T-helper 2 cell treated with Interferon-gamma antibody and Interleukin-4, amounts not matched to agents 5 μg/mL and 100 μg/mL, for 36 hours (primary cell): ENCODE measurements at regions not wholly inside any gene's neighbourhood (a gene's known extent, or its start where the extent isn't known, plus 50 kb on each side); places are given as distances from the start of the nearest gene placed in this dataset.
A peak's percentile ranks its signal among the peaks of the same experiment; 100 is the strongest.

Experiments used
- DNase-seq: peaks from one replicate; pipeline ENCODE4 v3.0.0; 2021; ENCODE audit warnings: low spot score
- H3K27ac Mint-ChIP-seq: one replicate; pipeline ENCODE4 v1.8.0; 2021; ENCODE audit warnings: mild to moderate bottlenecking, mixed read lengths
- H3K27me3 Mint-ChIP-seq: one replicate; pipeline ENCODE4 v1.8.0; 2021; ENCODE audit warnings: low read depth, mixed read lengths
- H3K36me3 Mint-ChIP-seq: one replicate; pipeline ENCODE4 v1.8.0; 2021; ENCODE audit warnings: low read depth, mixed read lengths
- H3K4me1 Mint-ChIP-seq: one replicate; pipeline ENCODE4 v1.8.0; 2021; ENCODE audit warnings: low read depth, mixed read lengths
- H3K4me3 Mint-ChIP-seq: one replicate; pipeline ENCODE4 v1.8.0; 2022; ENCODE audit warnings: mild to moderate bottlenecking, moderate library complexity, mixed read lengths
- H3K9me3 Mint-ChIP-seq: one replicate; pipeline ENCODE4 v1.8.0; 2021; ENCODE audit warnings: mixed read lengths

DNA sequence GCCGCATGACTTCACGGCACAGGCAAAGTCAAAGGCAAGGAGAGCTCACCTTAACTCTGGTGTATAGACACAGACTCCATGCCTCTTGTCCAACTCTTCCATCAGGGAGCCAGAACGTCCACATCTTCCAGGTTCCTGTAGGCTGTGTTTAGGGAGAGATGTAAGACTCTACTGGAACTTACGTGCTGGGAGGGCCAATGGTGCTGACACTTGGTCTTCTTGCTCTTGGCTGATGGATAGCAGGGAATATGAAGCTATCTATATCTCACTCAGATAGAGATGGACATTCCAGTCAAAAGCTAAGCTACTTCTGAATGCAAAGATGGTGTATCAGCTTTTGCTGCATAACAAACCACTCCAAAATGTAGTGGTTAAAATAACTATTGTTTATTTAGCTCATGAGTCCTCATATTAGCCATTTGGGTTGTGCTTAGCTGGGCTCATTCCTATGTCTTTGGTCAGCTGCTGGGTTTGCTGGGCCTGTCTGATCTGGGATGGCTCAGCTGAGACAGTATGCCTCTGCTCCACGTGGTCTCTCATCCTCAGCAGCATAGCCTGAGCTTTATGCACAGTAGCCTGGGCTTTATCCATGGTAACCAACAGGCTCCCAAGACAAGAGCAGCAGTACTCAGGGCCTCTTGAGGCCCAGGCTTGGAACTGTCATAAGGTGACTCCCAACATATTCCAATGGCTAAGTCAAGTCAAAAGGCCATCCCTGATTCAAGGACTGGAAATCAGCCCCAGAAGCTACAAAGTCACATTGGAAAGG is 111.6 kb downstream of the SNX5 start:
- no peak for DNase-seq
- H3K27ac Mint-ChIP-seq: peak overlapping the region; percentile 36
- H3K36me3 Mint-ChIP-seq: no peaks in the 10 kb centered on the region
- peak overlapping the region; percentile 24 for H3K4me3 Mint-ChIP-seq
- H3K27me3 Mint-ChIP-seq: peaks cover 9% of the 10 kb centered on the region
- no peaks in the 10 kb centered on the region for H3K9me3 Mint-ChIP-seq
- peaks cover 48% of the 10 kb centered on the region for H3K4me1 Mint-ChIP-seq

DNA sequence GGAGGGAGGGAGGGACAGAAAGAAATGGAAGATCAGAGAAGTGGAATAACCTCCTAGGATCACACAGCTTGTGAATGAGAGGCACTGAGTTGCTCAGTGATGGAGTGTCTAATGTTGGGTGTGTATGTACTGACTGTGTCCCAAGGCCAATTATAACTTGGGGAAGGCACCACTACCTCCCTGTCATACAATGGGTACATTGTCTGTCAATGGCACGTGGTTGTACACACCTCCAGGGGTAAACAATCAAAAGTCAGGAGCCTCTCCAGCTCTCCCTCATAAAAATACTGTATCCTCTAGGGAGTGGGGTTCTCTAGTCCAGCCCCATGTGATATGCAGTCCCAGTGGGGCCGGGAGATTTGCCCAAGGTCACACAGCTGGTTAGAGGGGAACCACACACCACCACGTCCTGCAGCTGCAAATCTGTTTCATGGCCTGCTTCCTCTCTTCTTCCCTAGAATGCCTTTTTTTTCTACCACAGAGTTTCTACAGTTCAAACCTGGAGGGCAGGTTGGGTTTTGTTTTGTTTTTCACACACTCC is 112.5 kb downstream of the SNX5 start:
- peak overlapping the region; percentile 58 for H3K27ac Mint-ChIP-seq
- no peak for DNase-seq
- peaks cover 48% of the 10 kb centered on the region for H3K4me1 Mint-ChIP-seq
- peak overlapping the region; percentile 35 for H3K4me3 Mint-ChIP-seq
- H3K36me3 Mint-ChIP-seq: no peaks in the 10 kb centered on the region
- H3K27me3 Mint-ChIP-seq: peaks cover 7% of the 10 kb centered on the region
- no peaks in the 10 kb centered on the region for H3K9me3 Mint-ChIP-seq

DNA sequence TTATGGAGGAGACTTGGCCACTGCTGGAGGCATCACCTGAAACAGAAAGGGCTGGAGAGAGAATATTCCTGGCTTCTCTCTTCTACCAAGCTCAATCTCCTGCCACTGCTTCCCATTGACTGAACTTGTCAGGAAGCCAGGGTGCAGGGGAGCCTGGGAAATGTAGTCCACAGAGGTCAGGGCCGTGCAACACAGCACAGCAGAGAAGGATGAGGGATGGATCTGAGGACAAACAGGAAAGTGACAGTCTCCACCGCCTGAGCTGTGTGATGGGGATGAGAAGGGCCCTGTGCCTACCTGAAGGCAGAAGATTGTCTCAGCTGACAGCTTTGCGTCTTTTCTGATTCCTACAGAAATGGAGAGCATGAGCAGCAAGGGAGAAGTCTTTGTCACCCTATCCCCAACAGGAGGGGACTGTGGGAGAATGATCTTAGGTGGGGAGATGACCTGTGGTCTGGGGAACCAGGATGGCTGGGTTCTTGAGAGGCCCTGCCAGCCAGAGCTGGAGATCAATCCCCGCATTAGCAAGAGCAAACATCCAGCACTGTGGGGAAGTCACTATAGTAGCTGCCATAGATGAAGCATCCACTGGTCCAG is 114.2 kb downstream of the SNX5 start:
- Mint-ChIP-seq H3K36me3 (no peaks in the 10 kb centered on the region), H3K27me3 (peaks cover 3% of the 10 kb centered on the region), H3K9me3 (no peaks in the 10 kb centered on the region), H3K4me3 (no peak overlapping the region), H3K27ac (peak overlapping the region; percentile 5), H3K4me1 (peaks cover 38% of the 10 kb centered on the region)
- no peak for DNase-seq

DNA sequence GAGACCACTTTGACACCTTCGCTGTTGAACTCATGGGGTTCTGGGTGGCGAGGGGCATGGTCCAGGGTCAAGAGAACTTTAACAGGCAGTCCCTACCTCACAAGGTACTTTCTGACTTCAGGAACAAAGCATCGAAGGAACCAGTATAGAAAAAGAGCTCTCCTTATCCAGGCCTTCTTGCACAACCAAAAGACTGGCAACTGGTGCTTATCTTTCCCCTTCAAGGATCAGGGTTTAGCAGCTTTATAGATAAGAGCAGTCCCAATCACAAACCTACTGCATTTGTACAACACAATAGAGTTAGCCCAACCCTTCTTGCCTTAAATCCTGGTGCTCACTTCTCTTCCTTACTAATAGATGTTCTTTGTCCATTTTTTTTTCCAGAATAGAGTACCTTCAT is 116.3 kb downstream of the SNX5 start:
- H3K4me3 Mint-ChIP-seq: no peak overlapping the region
- H3K9me3 Mint-ChIP-seq: no peaks in the 10 kb centered on the region
- peaks cover 3% of the 10 kb centered on the region for H3K27me3 Mint-ChIP-seq
- H3K27ac Mint-ChIP-seq: no peak overlapping the region
- H3K4me1 Mint-ChIP-seq: peaks cover 34% of the 10 kb centered on the region
- no peak for DNase-seq
- no peaks in the 10 kb centered on the region for H3K36me3 Mint-ChIP-seq

GRCh38 chr20:17850684-17851026 is 117.9 kb downstream of the SNX5 start:
- no peak for DNase-seq
- no peaks in the 10 kb centered on the region for H3K9me3 Mint-ChIP-seq
- H3K27ac Mint-ChIP-seq: no peak overlapping the region
- H3K4me1 Mint-ChIP-seq: peaks cover 33% of the 10 kb centered on the region
- H3K27me3 Mint-ChIP-seq: peaks cover 3% of the 10 kb centered on the region
- no peaks in the 10 kb centered on the region for H3K36me3 Mint-ChIP-seq
- no peak overlapping the region for H3K4me3 Mint-ChIP-seq

DNA sequence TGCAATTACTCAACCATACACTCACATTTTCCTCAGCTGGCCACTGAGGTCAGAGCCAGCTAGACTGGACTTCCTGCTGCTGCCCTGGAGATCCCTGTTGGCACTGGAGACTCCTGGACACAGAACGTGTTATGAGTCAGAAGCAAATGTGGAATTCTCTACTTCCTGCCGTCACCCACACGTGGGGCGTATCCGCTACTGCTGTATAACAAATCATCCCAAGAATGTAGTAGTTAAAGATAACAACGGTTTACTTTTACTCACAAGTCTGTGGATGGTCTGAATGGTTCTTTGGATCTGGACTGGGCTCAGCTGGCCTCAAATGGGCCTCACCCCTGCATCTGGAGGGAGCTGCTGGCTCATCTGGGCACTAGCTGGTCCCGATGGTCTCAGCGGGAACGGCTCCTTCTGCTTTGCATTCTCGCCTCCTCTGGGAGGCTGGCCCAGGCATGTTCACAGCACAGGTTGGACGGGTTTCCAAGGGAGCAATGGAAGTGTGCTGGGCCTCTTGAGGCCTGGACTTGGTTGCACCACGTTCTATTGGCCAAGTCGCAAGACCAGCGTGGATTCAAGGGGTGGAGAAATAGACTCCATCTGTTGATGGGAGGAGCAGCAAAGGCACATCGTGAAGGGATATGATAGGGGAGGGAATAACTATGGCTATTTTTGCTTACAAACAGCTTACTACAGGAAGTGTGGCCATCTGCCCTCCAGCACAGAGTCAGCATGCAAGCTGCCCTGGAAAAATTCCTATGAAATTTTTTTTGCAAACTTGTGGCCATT is 118.5 kb downstream of the SNX5 start:
- Mint-ChIP-seq H3K27me3 (peaks cover 3% of the 10 kb centered on the region), H3K4me1 (peaks cover 32% of the 10 kb centered on the region), H3K36me3 (no peaks in the 10 kb centered on the region), H3K9me3 (no peaks in the 10 kb centered on the region), H3K4me3 (no peak overlapping the region), H3K27ac (no peak overlapping the region)
- DNase-seq: no peak

GRCh38 chr20:17849138-17849900 is 119.3 kb downstream of the SNX5 start:
- peaks cover 3% of the 10 kb centered on the region for H3K27me3 Mint-ChIP-seq
- H3K4me1 Mint-ChIP-seq: peaks cover 35% of the 10 kb centered on the region
- no peak overlapping the region for H3K4me3 Mint-ChIP-seq
- DNase-seq: no peak
- no peaks in the 10 kb centered on the region for H3K36me3 Mint-ChIP-seq
- no peaks in the 10 kb centered on the region for H3K9me3 Mint-ChIP-seq
- no peak overlapping the region for H3K27ac Mint-ChIP-seq

DNA sequence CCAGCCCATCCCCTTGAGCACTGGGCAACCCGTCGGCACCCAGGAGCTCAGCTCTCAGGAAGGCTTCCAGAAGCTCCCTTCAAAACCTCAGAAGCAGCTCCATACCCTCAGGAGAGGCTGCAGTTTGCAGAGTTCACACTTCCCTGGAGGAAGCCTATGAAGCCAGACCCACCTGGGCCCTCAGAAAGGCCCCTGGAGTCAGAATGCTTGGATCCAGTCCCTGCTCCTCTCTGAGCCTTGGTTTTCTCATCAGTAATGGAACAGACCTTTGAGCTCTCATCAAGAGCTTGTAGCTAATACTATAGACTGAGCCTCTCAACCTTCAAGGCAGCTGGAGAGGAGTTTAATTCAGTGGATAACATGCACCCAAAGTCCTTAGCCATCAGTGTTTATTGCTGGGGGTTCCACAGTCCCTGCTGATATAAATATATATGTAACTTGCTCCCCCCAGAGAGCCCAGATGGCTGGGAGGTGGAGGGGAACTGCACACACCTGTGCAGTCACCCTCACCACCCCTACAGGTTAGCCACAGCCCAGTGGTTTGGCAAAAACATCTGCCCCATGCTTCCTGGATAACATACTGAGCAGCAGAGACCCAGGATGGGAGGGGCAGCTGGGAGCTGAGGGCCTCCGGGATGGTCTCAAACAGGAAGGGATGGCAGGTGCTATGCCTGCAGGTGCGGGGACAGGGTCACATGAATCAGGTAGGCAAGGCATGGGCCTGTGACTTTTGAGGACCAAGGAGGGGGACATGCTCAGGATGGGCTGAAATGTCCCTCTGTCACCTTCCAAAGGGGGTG is 120.1 kb downstream of the SNX5 start:
- Mint-ChIP-seq H3K4me3 (no peak overlapping the region), H3K36me3 (no peaks in the 10 kb centered on the region), H3K9me3 (no peaks in the 10 kb centered on the region), H3K27me3 (peaks cover 3% of the 10 kb centered on the region), H3K27ac (peak overlapping the region; percentile 34), H3K4me1 (peaks cover 39% of the 10 kb centered on the region)
- no peak for DNase-seq

- Mint-ChIP-seq H3K4me3 (peak overlapping the region; percentile 36), H3K27ac (peak overlapping the region; percentile 52)
Measured at GRCh38 chr20:17845701-17846475, 122.7 kb downstream of the SNX5 start.

DNA sequence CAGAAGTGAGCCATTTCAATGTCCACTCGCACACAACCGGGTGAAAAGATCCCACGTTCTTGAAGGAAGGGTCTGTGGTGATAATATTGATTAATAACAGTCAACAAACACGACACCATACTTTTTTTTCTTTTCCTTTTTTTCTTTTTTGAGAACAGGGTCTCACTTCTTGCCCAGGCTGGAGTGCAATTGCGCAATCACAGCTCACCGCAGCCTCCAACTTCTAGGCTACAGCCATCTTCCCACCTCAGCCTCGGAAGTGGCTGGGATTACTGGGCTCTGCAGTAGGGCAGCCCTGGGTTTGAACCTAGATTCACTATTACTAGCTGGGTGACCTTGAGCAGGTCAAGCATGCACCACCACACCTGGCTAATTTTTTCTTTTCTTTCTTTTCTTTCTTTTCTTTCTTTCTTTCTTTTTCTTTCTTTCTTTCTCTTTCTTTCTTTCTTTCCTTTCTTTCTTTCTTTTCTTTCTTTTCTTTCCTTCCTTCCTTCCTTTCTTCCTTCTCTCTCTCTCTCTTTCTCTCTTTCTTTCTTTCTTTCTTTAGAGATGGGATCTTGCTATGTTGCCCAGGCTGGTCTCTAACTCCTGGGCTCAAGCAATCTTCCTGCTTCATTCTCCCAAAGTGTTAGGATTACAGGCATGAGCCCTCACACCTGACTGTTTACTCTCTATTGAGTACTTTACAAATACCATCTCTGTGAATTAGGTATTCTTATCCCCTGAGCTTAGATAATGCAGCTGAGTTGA is 123.9 kb downstream of the SNX5 start:
- Mint-ChIP-seq H3K36me3 (peaks cover 2% of the 10 kb centered on the region), H3K27ac (peak overlapping the region; percentile 31), H3K4me1 (peaks cover 40% of the 10 kb centered on the region)

More at GRCh38 chr20:17845701-17846475, 122.7 kb downstream of the SNX5 start:
- peaks cover 40% of the 10 kb centered on the region for H3K4me1 Mint-ChIP-seq
- H3K9me3 Mint-ChIP-seq: no peaks in the 10 kb centered on the region
- DNase-seq: no peak
- peaks cover 2% of the 10 kb centered on the region for H3K36me3 Mint-ChIP-seq
- H3K27me3 Mint-ChIP-seq: peaks cover 4% of the 10 kb centered on the region

DNA sequence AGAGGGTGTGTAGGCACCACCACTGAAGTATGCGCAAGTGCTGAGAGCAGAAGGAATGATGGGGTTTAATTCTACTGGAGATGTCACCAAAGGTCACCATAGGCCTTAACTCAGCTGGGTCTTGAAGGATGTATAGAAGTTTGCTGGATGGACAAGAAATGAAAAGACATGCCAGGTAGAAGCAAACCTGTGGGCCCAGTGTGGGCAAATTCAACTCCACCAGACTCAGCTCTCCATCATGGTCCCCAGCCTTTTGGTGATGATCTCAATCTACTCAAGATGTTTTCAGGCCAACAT is 124.5 kb downstream of the SNX5 start:
- Mint-ChIP-seq H3K4me1 (peaks cover 40% of the 10 kb centered on the region), H3K36me3 (peaks cover 2% of the 10 kb centered on the region), H3K27me3 (peaks cover 4% of the 10 kb centered on the region), H3K9me3 (peaks cover 4% of the 10 kb centered on the region), H3K4me3 (peak overlapping the region; percentile 24), H3K27ac (peak overlapping the region; percentile 77)
- no peak for DNase-seq

More for the DNA sequence above, 123.9 kb downstream of the SNX5 start:
- peaks cover 4% of the 10 kb centered on the region for H3K9me3 Mint-ChIP-seq
- no peak for DNase-seq
- no peak overlapping the region for H3K4me3 Mint-ChIP-seq
- H3K27me3 Mint-ChIP-seq: peaks cover 4% of the 10 kb centered on the region
